IMR-90 (cell line): ENCODE measurements at regions not wholly inside any gene's neighbourhood (a gene's known extent, or its start where the extent isn't known, plus 50 kb on each side); places are given as distances from the start of the nearest gene placed in this dataset.

Experiments used
- ATAC-seq: fragments of 200-7000 bp; cut with Tn5 transposase; 2 replicates; pipeline ENCODE4 v1.9.1; 2020; ENCODE audit warnings: low read depth, mild to moderate bottlenecking, moderate library complexity
- BruUV-seq: library from RNA; stranded (reverse); fragments of 400-500 nt; replicated peaks from 2 replicates; lab custom pipeline; 2021; lab: Mats Ljungman, UMichigan
- CTCF ChIA-PET: fragments of 300-600 bp; formaldehyde crosslinking; extraction: SDS; loops from one replicate; lab custom pipeline; 2021; ENCODE audit warnings: antibody characterized with exemption; lab: Yijun Ruan, JAX
- POLR2A ChIA-PET: fragments of 300-600 bp; sonication (Branson Sonifier 250); formaldehyde crosslinking; loops from one replicate; lab custom pipeline; 2022; ENCODE audit warnings: antibody characterized with exemption; ENCODE audit not compliant: unreplicated experiment; lab: Charles Lee
- DNase-seq: peaks from one replicate; pipeline ENCODE4 v3.0.0; 2013
- H2AFZ ChIP-seq: replicated peaks from 2 replicates; pipeline ENCODE3; 2013; ENCODE audit warnings: low read length, mild to moderate bottlenecking; ENCODE audit not compliant: poor library complexity
- H2AK5ac ChIP-seq: 2 replicates; pipeline ENCODE4 v1.6.1; 2013; ENCODE audit warnings: low read depth, low read length, inconsistent platforms
- H2AK9ac ChIP-seq: replicated peaks from 2 replicates; pipeline ENCODE3; 2013; ENCODE audit warnings: mild to moderate bottlenecking, low read depth, low read length, moderate library complexity; ENCODE audit not compliant: poor library complexity
- H2BK120ac ChIP-seq: 2 replicates; pipeline ENCODE4 v1.6.1; 2013; ENCODE audit warnings: low read depth, low read length, inconsistent platforms
- H2BK15ac ChIP-seq: 3 replicates; pipeline ENCODE4 v1.6.1; 2013; ENCODE audit warnings: low read depth, low read length, inconsistent platforms
- H2BK20ac ChIP-seq: 2 replicates; pipeline ENCODE4 v1.6.1; 2013; ENCODE audit warnings: low read depth, mild to moderate bottlenecking, inconsistent platforms, low read length, moderate library complexity
- H2BK5ac ChIP-seq: 2 replicates; pipeline ENCODE4 v1.6.1; 2013; ENCODE audit warnings: mild to moderate bottlenecking, low read depth, low read length, inconsistent platforms; ENCODE audit not compliant: poor library complexity, severe bottlenecking
- H3K14ac ChIP-seq: replicated peaks from 2 replicates; pipeline ENCODE4 v1.6.1; 2013; ENCODE audit warnings: low read depth, low read length, inconsistent platforms
- H3K18ac ChIP-seq: 2 replicates; pipeline ENCODE4 v1.6.1; 2013; ENCODE audit warnings: low read depth, low read length, control low read depth
- H3K23ac ChIP-seq: 2 replicates; pipeline ENCODE4 v1.6.1; 2013; ENCODE audit warnings: low read depth, low read length, inconsistent platforms
- H3K27ac ChIP-seq: 2 replicates; pipeline ENCODE4 v1.5.1; 2013; ENCODE audit warnings: mild to moderate bottlenecking, control low read depth, low read length; ENCODE audit not compliant: insufficient read depth
- H3K27me3 ChIP-seq: 2 replicates; pipeline ENCODE4 v1.6.1; 2013; ENCODE audit warnings: low read length; ENCODE audit not compliant: control insufficient read depth, insufficient read depth
- H3K36me3 ChIP-seq: 2 replicates; pipeline ENCODE4 v1.6.1; 2013; ENCODE audit warnings: low read length, mixed read lengths; ENCODE audit not compliant: control insufficient read depth, insufficient read depth
- H3K4ac ChIP-seq: 2 replicates; pipeline ENCODE4 v1.6.1; 2013; ENCODE audit warnings: low read depth, low read length, inconsistent platforms
- H3K4me1 ChIP-seq: 2 replicates; pipeline ENCODE4 v1.6.1; 2013; ENCODE audit warnings: low read length, mixed read lengths; ENCODE audit not compliant: control insufficient read depth, insufficient read depth
- H3K4me2 ChIP-seq: 2 replicates; pipeline ENCODE4 v1.6.1; 2013; ENCODE audit warnings: low read depth, mild to moderate bottlenecking, control low read depth, low read length, moderate library complexity
- H3K4me3 ChIP-seq: 2 replicates; pipeline ENCODE4 v1.5.1; 2013; ENCODE audit warnings: low read depth, mild to moderate bottlenecking, control low read depth, low read length, moderate library complexity; ENCODE audit not compliant: insufficient read depth
- H3K56ac ChIP-seq: 2 replicates; pipeline ENCODE4 v1.6.1; 2013; ENCODE audit warnings: low read length, inconsistent platforms; ENCODE audit not compliant: insufficient read depth; ENCODE audit errors: extremely low read depth
- H3K79me1 ChIP-seq, 2 experiments: 2 replicates each; pipeline ENCODE4 v1.6.1; 2013; ENCODE audit warnings: low read length in 2 of 2, inconsistent platforms in 1 of 2, low read depth in 1 of 2
- H3K9ac ChIP-seq: 2 replicates; pipeline ENCODE4 v1.6.1; 2013; ENCODE audit warnings: low read depth, low read length, control low read depth
- H3K9me1 ChIP-seq: 2 replicates; pipeline ENCODE4 v1.6.1; 2013; ENCODE audit warnings: low read length, inconsistent platforms; ENCODE audit not compliant: insufficient read depth
- H3K9me3 ChIP-seq: 2 replicates; pipeline ENCODE4 v1.6.1; 2013; ENCODE audit warnings: low read length; ENCODE audit not compliant: control insufficient read depth, insufficient read depth
- H4K20me1 ChIP-seq: 2 replicates; pipeline ENCODE4 v1.6.1; 2013; ENCODE audit warnings: low read length, inconsistent platforms; ENCODE audit not compliant: insufficient read depth
- H4K5ac ChIP-seq: 2 replicates; pipeline ENCODE4 v1.6.1; 2013; ENCODE audit warnings: mild to moderate bottlenecking, low read depth, low read length, control low read depth
- H4K8ac ChIP-seq, 2 experiments: 2 replicates each; pipeline ENCODE4 v1.6.1; 2013; ENCODE audit warnings: low read depth in 2 of 2, low read length in 2 of 2, control low read depth in 1 of 2, inconsistent platforms in 1 of 2
- H4K91ac ChIP-seq: 2 replicates; pipeline ENCODE4 v1.6.1; 2013; ENCODE audit warnings: low read depth, low read length, inconsistent platforms; ENCODE audit not compliant: insufficient read depth
- BHLHE40 ChIP-seq: fragments of 150-350 bp; IDR thresholded peaks from 2 replicates; pipeline ENCODE4 v1.6.1; 2016; ENCODE audit warnings: mild to moderate bottlenecking, low read depth, low read length
- CEBPB ChIP-seq: IDR thresholded peaks from 2 replicates; pipeline ENCODE4 v1.6.1; 2012; ENCODE audit warnings: low read depth, low read length, improper control_type of control experiment
- CHD1 ChIP-seq: IDR thresholded peaks from 2 replicates; pipeline ENCODE4 v1.6.1; 2012; ENCODE audit warnings: low read depth, low read length, improper control_type of control experiment
- FOS ChIP-seq: fragments of 150-350 bp; IDR thresholded peaks from 2 replicates; pipeline ENCODE4 v1.6.1; 2016; ENCODE audit warnings: low read depth, low read length
- MAFK ChIP-seq: IDR thresholded peaks from 2 replicates; pipeline ENCODE4 v1.6.1; 2012; ENCODE audit warnings: low read depth, low read length, improper control_type of control experiment
- MAZ ChIP-seq: IDR thresholded peaks from 2 replicates; pipeline ENCODE4 v1.6.1; 2012; ENCODE audit warnings: low read depth, mild to moderate bottlenecking, low read length, improper control_type of control experiment, moderate library complexity, borderline replicate concordance
- MXI1 ChIP-seq: IDR thresholded peaks from 2 replicates; pipeline ENCODE4 v1.6.1; 2012; ENCODE audit warnings: low read depth, mild to moderate bottlenecking, low read length, moderate library complexity, borderline replicate concordance
- NFE2L2 ChIP-seq: fragments of 150-350 bp; IDR thresholded peaks from 2 replicates; pipeline ENCODE4 v1.6.1; 2016; ENCODE audit warnings: low read depth, mild to moderate bottlenecking, low read length
- POLR2A ChIP-seq: IDR thresholded peaks from 2 replicates; pipeline ENCODE4 v1.6.1; 2012; ENCODE audit warnings: mild to moderate bottlenecking, low read depth, low read length
- RAD21 ChIP-seq: IDR thresholded peaks from 2 replicates; pipeline ENCODE4 v1.6.1; 2012; ENCODE audit warnings: low read length, improper control_type of control experiment
- RCOR1 ChIP-seq: IDR thresholded peaks from 2 replicates; pipeline ENCODE4 v1.6.1; 2012; ENCODE audit warnings: mild to moderate bottlenecking, low read length, improper control_type of control experiment; ENCODE audit not compliant: insufficient replicate concordance
- RFX5 ChIP-seq: IDR thresholded peaks from 2 replicates; pipeline ENCODE4 v1.8.0; 2012; ENCODE audit warnings: low read depth, mild to moderate bottlenecking, low read length, moderate library complexity
- SMC3 ChIP-seq: fragments of 150-350 bp; IDR thresholded peaks from 2 replicates; pipeline ENCODE4 v1.6.1; 2016; ENCODE audit warnings: low read depth, mild to moderate bottlenecking, antibody characterized with exemption, low read length, moderate library complexity
- WGBS, 2 experiments: methylation state at CpG; one replicate each; pipeline versions ENCODE4 v1.1.5 to v1.1.7; 2013; ENCODE audit warnings: missing lambda C conversion rate in 2 of 2; ENCODE audit not compliant: insufficient read length in 1 of 2; ENCODE audit errors: extremely low coverage in 2 of 2; 5-methylcytosine and 5-hydroxymethylcytosine counted together
- dilution Hi-C: fragments of 300-500 bp; cut with HindIII; formaldehyde crosslinking; loops from one replicate; pipeline ENCODE4 v1.14.3; 2018; ENCODE audit warnings: low sequenced_read_pairs; ENCODE audit not compliant: unreplicated experiment
- in situ Hi-C: fragments of 300-500 bp; cut with MboI; formaldehyde crosslinking; loops from 3 replicates; pipeline ENCODE4 v1.14.3; 2019; ENCODE audit warnings: low sequenced_read_pairs, inconsistent platforms, mixed read lengths
- intact Hi-C: fragments of 100-400 bp; cut with micrococcal nuclease; formaldehyde crosslinking; loops from 2 replicates; pipeline ENCODE4 v1.10.0; 2022
- TF ChIP-seq, protein P1 (sequence below): fragments of 150-350 bp; IDR thresholded peaks from 2 replicates; pipeline ENCODE4 v1.6.1; 2016; ENCODE audit warnings: low read depth, mild to moderate bottlenecking, low read length, moderate library complexity, borderline replicate concordance
- TF ChIP-seq, protein P2 (sequence below): conservative IDR thresholded peaks from 2 replicates; pipeline ENCODE4 v1.5.1; 2012; ENCODE audit warnings: mild to moderate bottlenecking, low read depth, low read length, improper control_type of control experiment
- TF ChIP-seq, protein P3 (sequence below): fragments of 150-350 bp; IDR thresholded peaks from 2 replicates; pipeline ENCODE4 v1.6.1; 2017; ENCODE audit warnings: mild to moderate bottlenecking, antibody characterized with exemption, low read length, low read depth

DNA sequence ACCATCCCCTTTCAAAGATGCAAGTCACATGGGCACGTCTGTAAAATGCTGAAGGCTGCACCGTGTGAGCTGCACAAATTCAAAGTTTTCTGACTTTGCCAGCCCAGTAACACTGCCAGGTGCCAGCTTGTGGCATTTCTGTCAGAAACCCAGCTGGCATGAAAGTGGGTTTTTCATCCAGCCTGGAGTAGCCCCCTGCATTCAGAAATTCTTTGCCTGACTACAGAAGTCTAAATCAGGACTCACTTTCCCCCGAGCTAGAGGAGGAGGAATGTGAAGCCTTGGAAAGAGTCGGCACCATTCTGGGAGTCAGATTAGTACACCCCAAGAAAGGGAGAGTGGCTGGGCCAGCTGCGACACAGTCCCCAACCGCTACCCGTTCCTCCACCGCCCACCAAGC, 56.7 kb upstream of the EN2 start:
- ATAC-seq: no peak
- no peak overlapping the region for H2AK9ac ChIP-seq
- in situ Hi-C loops: no loop called here
- 40% methylated on average over 1 of the region's 8 CpGs; no CpG with 5 or more reads in 1 of the 2 experiments for WGBS, 2 experiments
- no peak overlapping the region for H3K56ac ChIP-seq
- no peak overlapping the region for H2BK20ac ChIP-seq
- dilution Hi-C loops: no loop called here
- POLR2A ChIA-PET: no interaction called here
- no TSS peak for BruUV-seq
- CTCF ChIA-PET: no interaction called here
- no peaks in the 10 kb centered on the region for H3K9me3 ChIP-seq
- H3K4me1 ChIP-seq: no peaks in the 10 kb centered on the region
- H3K27ac ChIP-seq: no peak overlapping the region
- H4K91ac ChIP-seq: no peak overlapping the region
- H3K14ac ChIP-seq: no peak overlapping the region
- no peak overlapping the region for H4K5ac ChIP-seq
- no peak overlapping the region for H3K4ac ChIP-seq
- H4K8ac ChIP-seq: no peak overlapping the region
- intact Hi-C loops: no loop called here
- H3K23ac ChIP-seq: no peak overlapping the region
- H3K36me3 ChIP-seq: no peaks in the 10 kb centered on the region
- H2AK5ac ChIP-seq: no peak overlapping the region
- no peak overlapping the region for H3K4me3 ChIP-seq
- no peak for DNase-seq
- TF ChIP-seq, protein P1, sequence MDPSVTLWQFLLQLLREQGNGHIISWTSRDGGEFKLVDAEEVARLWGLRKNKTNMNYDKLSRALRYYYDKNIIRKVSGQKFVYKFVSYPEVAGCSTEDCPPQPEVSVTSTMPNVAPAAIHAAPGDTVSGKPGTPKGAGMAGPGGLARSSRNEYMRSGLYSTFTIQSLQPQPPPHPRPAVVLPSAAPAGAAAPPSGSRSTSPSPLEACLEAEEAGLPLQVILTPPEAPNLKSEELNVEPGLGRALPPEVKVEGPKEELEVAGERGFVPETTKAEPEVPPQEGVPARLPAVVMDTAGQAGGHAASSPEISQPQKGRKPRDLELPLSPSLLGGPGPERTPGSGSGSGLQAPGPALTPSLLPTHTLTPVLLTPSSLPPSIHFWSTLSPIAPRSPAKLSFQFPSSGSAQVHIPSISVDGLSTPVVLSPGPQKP: no peak
- TF ChIP-seq MAFK (no peak), MXI1 (no peak), RAD21 (no peak), MAZ (no peak), RCOR1 (no peak), SMC3 (no peak), FOS (no peak), POLR2A (no peak), CEBPB (no peak), BHLHE40 (no peak), CHD1 (no peak), RFX5 (no peak), NFE2L2 (no peak)
- TF ChIP-seq, protein P2, sequence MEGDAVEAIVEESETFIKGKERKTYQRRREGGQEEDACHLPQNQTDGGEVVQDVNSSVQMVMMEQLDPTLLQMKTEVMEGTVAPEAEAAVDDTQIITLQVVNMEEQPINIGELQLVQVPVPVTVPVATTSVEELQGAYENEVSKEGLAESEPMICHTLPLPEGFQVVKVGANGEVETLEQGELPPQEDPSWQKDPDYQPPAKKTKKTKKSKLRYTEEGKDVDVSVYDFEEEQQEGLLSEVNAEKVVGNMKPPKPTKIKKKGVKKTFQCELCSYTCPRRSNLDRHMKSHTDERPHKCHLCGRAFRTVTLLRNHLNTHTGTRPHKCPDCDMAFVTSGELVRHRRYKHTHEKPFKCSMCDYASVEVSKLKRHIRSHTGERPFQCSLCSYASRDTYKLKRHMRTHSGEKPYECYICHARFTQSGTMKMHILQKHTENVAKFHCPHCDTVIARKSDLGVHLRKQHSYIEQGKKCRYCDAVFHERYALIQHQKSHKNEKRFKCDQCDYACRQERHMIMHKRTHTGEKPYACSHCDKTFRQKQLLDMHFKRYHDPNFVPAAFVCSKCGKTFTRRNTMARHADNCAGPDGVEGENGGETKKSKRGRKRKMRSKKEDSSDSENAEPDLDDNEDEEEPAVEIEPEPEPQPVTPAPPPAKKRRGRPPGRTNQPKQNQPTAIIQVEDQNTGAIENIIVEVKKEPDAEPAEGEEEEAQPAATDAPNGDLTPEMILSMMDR: no peak
- TF ChIP-seq, protein P3, sequence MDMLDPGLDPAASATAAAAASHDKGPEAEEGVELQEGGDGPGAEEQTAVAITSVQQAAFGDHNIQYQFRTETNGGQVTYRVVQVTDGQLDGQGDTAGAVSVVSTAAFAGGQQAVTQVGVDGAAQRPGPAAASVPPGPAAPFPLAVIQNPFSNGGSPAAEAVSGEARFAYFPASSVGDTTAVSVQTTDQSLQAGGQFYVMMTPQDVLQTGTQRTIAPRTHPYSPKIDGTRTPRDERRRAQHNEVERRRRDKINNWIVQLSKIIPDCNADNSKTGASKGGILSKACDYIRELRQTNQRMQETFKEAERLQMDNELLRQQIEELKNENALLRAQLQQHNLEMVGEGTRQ: no peak
- H2AFZ ChIP-seq: no peak overlapping the region
- no peak overlapping the region for H2BK5ac ChIP-seq
- no peak overlapping the region for H3K4me2 ChIP-seq
- H2BK15ac ChIP-seq: no peak overlapping the region
- peaks cover 4% of the 10 kb centered on the region; the same call in 1 of the 2 replicates for H3K27me3 ChIP-seq
- H4K20me1 ChIP-seq: no peaks in the 10 kb centered on the region
- no peaks in the 10 kb centered on the region for H3K79me1 ChIP-seq
- no peaks in the 10 kb centered on the region for H3K9me1 ChIP-seq
- H2BK120ac ChIP-seq: no peak overlapping the region
- H3K9ac ChIP-seq: no peak overlapping the region
- no peak overlapping the region for H3K18ac ChIP-seq
